Activated naive CD8-positive, alpha-beta T cell treated with anti-CD3 and anti-CD28 coated beads, Interleukin-2, amount 50 U/mL, for 24 hours (primary cell): ENCODE measurements at regions not wholly inside any gene's neighbourhood (a gene's known extent, or its start where the extent isn't known, plus 50 kb on each side); places are given as distances from the start of the nearest gene placed in this dataset.
"Not testable (repeated sequence)": the region's sequence is repeated elsewhere in the genome, so short reads cannot be mapped to it uniquely, and the experiment has no call there.

ENCODE experiments used
- ATAC-seq: fragments of 150-1000 bp; cut with Tn5 transposase; one replicate; pipeline ENCODE4 v1.10.0; 2021
- DNase-seq: peaks from one replicate; pipeline ENCODE4 v3.0.0; 2021
- H3K27ac Mint-ChIP-seq: one replicate; pipeline ENCODE4 v1.8.0; 2021; ENCODE audit warnings: mild to moderate bottlenecking, mixed read lengths
- H3K27me3 Mint-ChIP-seq: one replicate; pipeline ENCODE4 v1.8.0; 2021; ENCODE audit warnings: mixed read lengths
- H3K36me3 Mint-ChIP-seq: one replicate; pipeline ENCODE4 v1.8.0; 2021; ENCODE audit warnings: low read depth, mixed read lengths
- H3K4me1 Mint-ChIP-seq: one replicate; pipeline ENCODE4 v1.8.0; 2021; ENCODE audit warnings: mixed read lengths
- H3K4me3 Mint-ChIP-seq: one replicate; pipeline ENCODE4 v1.8.0; 2021; ENCODE audit warnings: mild to moderate bottlenecking, moderate library complexity, mixed read lengths
- H3K9me3 Mint-ChIP-seq: one replicate; pipeline ENCODE4 v1.8.0; 2021; ENCODE audit warnings: mixed read lengths

GRCh38 chr10:53537508-53537907 is 764.9 kb upstream of the MBL2 start:
- Mint-ChIP-seq H3K36me3 (no peaks in the 10 kb centered on the region), H3K27me3 (no peaks in the 10 kb centered on the region), H3K4me3 (no peak overlapping the region), H3K9me3 (peaks cover 12% of the 10 kb centered on the region), H3K4me1 (no peaks in the 10 kb centered on the region), H3K27ac (no peak overlapping the region)
- DNase-seq = no peak
- ATAC-seq = no peak

- H3K4me1 Mint-ChIP-seq = no peaks in the 10 kb centered on the region
- peaks cover 7% of the 10 kb centered on the region for H3K9me3 Mint-ChIP-seq
- no peaks in the 10 kb centered on the region for H3K36me3 Mint-ChIP-seq
- no peak for ATAC-seq
- H3K27ac Mint-ChIP-seq = no peak overlapping the region
- H3K27me3 Mint-ChIP-seq = no peaks in the 10 kb centered on the region
- DNase-seq = no peak
- H3K4me3 Mint-ChIP-seq = no peak overlapping the region
These were observed 763.7 kb upstream of the MBL2 start for GRCh38 chr10:53536322-53536721.

GRCh38 chr10:53534428-53534827 is 761.8 kb upstream of the MBL2 start:
- Mint-ChIP-seq H3K9me3 (peaks cover 3% of the 10 kb centered on the region), H3K4me3 (no peak overlapping the region), H3K4me1 (no peaks in the 10 kb centered on the region), H3K36me3 (no peaks in the 10 kb centered on the region), H3K27me3 (no peaks in the 10 kb centered on the region), H3K27ac (no peak overlapping the region)
- ATAC-seq = no peak
- DNase-seq = no peak

GRCh38 chr10:53528974-53529373 is 756.4 kb upstream of the MBL2 start:
- Mint-ChIP-seq H3K27me3 (no peaks in the 10 kb centered on the region), H3K9me3 (peaks cover 5% of the 10 kb centered on the region), H3K27ac (no peak overlapping the region), H3K4me1 (no peaks in the 10 kb centered on the region), H3K36me3 (no peaks in the 10 kb centered on the region), H3K4me3 (no peak overlapping the region)
- DNase-seq = no peak
- no peak for ATAC-seq

GRCh38 chr10:53521046-53521445 is 748.5 kb upstream of the MBL2 start:
- no peaks in the 10 kb centered on the region for H3K36me3 Mint-ChIP-seq
- peaks cover 8% of the 10 kb centered on the region for H3K9me3 Mint-ChIP-seq
- H3K27me3 Mint-ChIP-seq = no peaks in the 10 kb centered on the region
- no peak overlapping the region for H3K27ac Mint-ChIP-seq
- DNase-seq (no peak), ATAC-seq (no peak)
- H3K4me1 Mint-ChIP-seq = no peaks in the 10 kb centered on the region
- H3K4me3 Mint-ChIP-seq = no peak overlapping the region

GRCh38 chr10:53508197-53508596 is 735.6 kb upstream of the MBL2 start:
- Mint-ChIP-seq H3K36me3 (no peaks in the 10 kb centered on the region), H3K9me3 (no peaks in the 10 kb centered on the region), H3K4me3 (no peak overlapping the region), H3K27me3 (no peaks in the 10 kb centered on the region), H3K27ac (no peak overlapping the region), H3K4me1 (no peaks in the 10 kb centered on the region)
- ATAC-seq (no peak), DNase-seq (no peak)

- not testable (repeated sequence) for H3K4me1 Mint-ChIP-seq, H3K27me3 Mint-ChIP-seq, DNase-seq, ATAC-seq, H3K9me3 Mint-ChIP-seq, H3K27ac Mint-ChIP-seq, H3K4me3 Mint-ChIP-seq, H3K36me3 Mint-ChIP-seq
These were observed 731.9 kb upstream of the MBL2 start for GRCh38 chr10:53504492-53504891.

- no peak overlapping the region for H3K27ac Mint-ChIP-seq
- no peaks in the 10 kb centered on the region for H3K27me3 Mint-ChIP-seq
- no peak overlapping the region for H3K4me3 Mint-ChIP-seq
- H3K4me1 Mint-ChIP-seq = no peaks in the 10 kb centered on the region
- DNase-seq (no peak), ATAC-seq (no peak)
- peaks cover 27% of the 10 kb centered on the region for H3K9me3 Mint-ChIP-seq
- no peaks in the 10 kb centered on the region for H3K36me3 Mint-ChIP-seq
These were observed 719.2 kb upstream of the MBL2 start for GRCh38 chr10:53491774-53492173.

- H3K27me3 Mint-ChIP-seq = no peaks in the 10 kb centered on the region
- H3K9me3 Mint-ChIP-seq = peaks cover 36% of the 10 kb centered on the region
- DNase-seq (no peak), ATAC-seq (no peak)
- H3K36me3 Mint-ChIP-seq = no peaks in the 10 kb centered on the region
- no peaks in the 10 kb centered on the region for H3K4me1 Mint-ChIP-seq
- no peak overlapping the region for H3K27ac Mint-ChIP-seq
- no peak overlapping the region for H3K4me3 Mint-ChIP-seq
These were observed 718.0 kb upstream of the MBL2 start for GRCh38 chr10:53490553-53490952.

- no peak for ATAC-seq
- Mint-ChIP-seq H3K36me3 (no peaks in the 10 kb centered on the region), H3K27ac (no peak overlapping the region), H3K4me1 (no peaks in the 10 kb centered on the region), H3K27me3 (no peaks in the 10 kb centered on the region), H3K9me3 (peaks cover 41% of the 10 kb centered on the region), H3K4me3 (no peak overlapping the region)
- DNase-seq = no peak
These were observed 717.0 kb upstream of the MBL2 start for GRCh38 chr10:53489335-53490182.

- H3K9me3 Mint-ChIP-seq = peaks cover 34% of the 10 kb centered on the region
- no peak overlapping the region for H3K27ac Mint-ChIP-seq
- H3K27me3 Mint-ChIP-seq = no peaks in the 10 kb centered on the region
- no peak overlapping the region for H3K4me3 Mint-ChIP-seq
- H3K36me3 Mint-ChIP-seq = no peaks in the 10 kb centered on the region
- H3K4me1 Mint-ChIP-seq = no peaks in the 10 kb centered on the region
- ATAC-seq (no peak), DNase-seq (no peak)
These were observed 714.7 kb upstream of the MBL2 start for GRCh38 chr10:53487019-53487983.

GRCh38 chr10:53485422-53485821 is 712.8 kb upstream of the MBL2 start:
- not testable (repeated sequence) for DNase-seq, ATAC-seq, H3K27ac Mint-ChIP-seq, H3K27me3 Mint-ChIP-seq, H3K4me3 Mint-ChIP-seq, H3K4me1 Mint-ChIP-seq, H3K36me3 Mint-ChIP-seq
- peaks cover 27% of the 10 kb centered on the region for H3K9me3 Mint-ChIP-seq

- Mint-ChIP-seq H3K4me3 (no peak overlapping the region), H3K4me1 (no peaks in the 10 kb centered on the region), H3K27me3 (no peaks in the 10 kb centered on the region), H3K36me3 (no peaks in the 10 kb centered on the region), H3K27ac (no peak overlapping the region), H3K9me3 (peaks cover 1% of the 10 kb centered on the region)
- ATAC-seq (no peak), DNase-seq (no peak)
These were observed 706.8 kb upstream of the MBL2 start for GRCh38 chr10:53479365-53479764.

- DNase-seq (no peak), ATAC-seq (no peak)
- Mint-ChIP-seq H3K9me3 (peaks cover 3% of the 10 kb centered on the region), H3K4me1 (no peaks in the 10 kb centered on the region), H3K36me3 (no peaks in the 10 kb centered on the region), H3K27me3 (no peaks in the 10 kb centered on the region), H3K27ac (no peak overlapping the region), H3K4me3 (no peak overlapping the region)
These were observed 704.7 kb upstream of the MBL2 start for GRCh38 chr10:53477313-53477675.
